Activated CD4-positive, alpha-beta T cell treated with anti-CD3 and anti-CD28 coated beads, Interleukin-2, amount 50 U/mL, for 4 hours (primary cell): ENCODE measurements at regions not wholly inside any gene's neighbourhood (a gene's known extent, or its start where the extent isn't known, plus 50 kb on each side); places are given as distances from the start of the nearest gene placed in this dataset.
"Not testable (repeated sequence)": the region's sequence is repeated elsewhere in the genome, so short reads cannot be mapped to it uniquely, and the experiment has no call there.

ENCODE experiments used
- DNase-seq, 2 experiments: peaks; one replicate each; pipeline ENCODE4 v3.0.0-alpha.2; 2020

DNA sequence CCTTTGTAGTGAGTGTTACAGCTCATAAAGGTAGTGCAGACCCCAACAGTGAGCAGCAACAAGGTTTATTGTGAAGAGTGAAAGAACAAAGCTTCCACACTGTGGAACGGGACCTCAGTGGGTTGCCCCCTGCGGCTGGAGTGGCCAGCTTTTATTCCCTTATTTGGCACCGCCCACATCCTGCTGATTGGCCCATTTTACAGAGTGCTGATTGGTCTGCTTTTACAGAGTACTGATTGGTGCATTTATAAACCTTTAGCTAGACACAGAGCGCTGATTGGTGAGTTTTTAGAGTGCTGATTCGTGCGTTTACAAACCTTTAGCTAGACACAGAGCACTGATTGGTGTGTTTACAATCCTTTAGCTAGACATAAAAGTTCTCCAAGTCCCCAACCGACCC, 763.9 kb upstream of the TMEFF2 start:
- not testable (repeated sequence) for DNase-seq

DNA sequence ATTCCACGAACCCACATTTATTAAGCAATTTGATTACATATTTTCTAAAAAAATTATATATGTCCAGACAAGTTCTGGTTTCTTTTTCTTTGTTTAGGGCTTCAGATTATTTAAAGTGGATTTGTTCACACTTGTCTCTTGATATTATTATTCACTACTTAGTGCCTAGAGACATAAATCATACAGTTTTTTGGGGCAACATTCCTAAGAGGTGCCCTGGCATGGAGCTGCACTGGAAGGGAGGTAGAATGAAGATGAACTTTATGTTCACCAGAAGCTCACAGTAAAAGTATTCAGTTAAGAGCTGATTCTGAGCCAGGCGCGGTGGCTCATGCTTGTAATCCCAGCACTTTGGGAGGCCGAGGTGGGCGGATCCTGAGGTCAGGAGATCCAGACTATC, 762.7 kb upstream of the TMEFF2 start:
- DNase-seq: no peak

DNA sequence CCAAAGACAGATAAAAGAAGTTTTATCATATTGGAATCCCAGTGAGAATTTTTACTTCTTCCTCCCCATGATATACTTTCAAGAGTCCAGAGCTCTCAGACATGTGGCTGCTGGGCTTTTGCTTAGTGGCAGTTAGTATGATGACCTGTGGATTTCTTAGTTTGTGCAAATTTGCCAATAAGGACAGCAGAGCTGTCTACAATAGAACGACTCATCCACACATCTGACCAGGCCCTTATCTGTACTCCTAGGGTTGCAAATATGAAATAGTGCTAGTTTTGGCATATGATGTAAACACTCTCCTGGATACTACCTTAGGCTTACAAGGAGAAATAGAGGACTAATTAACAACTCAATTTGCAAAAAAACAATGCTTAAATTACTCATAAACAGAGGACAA, 758.4 kb upstream of the TMEFF2 start:
- DNase-seq: no peak

DNA sequence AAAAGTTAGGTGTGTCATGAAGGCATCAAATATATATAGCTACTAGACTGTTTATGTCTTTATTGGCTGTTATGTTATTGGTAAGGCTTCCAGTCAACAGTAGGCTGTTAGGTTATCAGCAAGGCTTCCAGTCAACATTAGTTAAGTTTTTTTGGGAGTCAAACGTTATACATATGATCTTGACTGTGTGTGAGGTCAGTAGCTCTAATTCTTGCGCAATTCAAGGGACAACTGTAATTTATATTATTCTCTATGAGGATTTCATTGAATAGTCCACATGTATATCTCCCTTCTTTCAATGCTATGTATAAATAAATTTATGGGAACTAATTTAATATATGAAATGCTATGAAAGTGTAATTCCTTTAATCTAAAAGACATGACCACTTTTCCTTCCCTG, 757.5 kb upstream of the TMEFF2 start:
- no peak for DNase-seq

DNA sequence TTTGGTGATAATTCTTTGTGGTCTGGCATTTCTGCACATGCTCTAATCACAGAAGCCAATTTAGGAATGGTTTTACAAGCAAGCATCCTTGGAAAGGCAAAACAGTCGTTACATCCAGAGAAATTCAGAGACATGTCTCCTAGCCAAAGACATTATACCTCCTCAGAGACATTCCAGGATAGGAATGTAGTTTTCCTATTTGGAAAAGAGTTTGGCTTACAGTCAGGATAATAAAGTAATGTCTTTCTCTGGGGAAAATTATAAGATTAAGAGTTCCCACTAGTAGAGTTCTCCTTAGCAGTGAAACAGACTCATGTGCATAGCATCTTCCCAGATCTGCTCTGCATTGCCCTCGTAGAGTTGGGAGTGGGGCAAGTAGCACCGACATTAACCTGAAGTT, 753.6 kb upstream of the TMEFF2 start:
- no peak for DNase-seq

DNA sequence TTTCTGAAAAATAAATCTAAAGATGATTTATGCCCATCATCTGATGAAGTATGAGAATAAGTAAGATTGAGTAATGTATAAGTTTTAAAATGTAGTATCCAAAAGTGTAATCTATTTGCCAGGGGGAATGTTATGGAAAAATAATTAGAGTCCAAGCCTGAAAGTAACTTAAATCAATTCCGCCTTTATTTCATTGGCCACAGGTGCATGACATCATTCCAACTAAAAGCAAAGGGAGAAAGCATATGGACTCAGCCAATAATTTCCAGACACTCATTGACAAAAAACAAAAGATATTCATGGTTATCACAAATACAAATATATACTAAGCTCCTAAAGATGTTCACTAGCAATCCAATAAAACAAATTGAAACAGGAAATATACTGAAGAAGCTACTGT, 752.6 kb upstream of the TMEFF2 start:
- no peak for DNase-seq

DNA sequence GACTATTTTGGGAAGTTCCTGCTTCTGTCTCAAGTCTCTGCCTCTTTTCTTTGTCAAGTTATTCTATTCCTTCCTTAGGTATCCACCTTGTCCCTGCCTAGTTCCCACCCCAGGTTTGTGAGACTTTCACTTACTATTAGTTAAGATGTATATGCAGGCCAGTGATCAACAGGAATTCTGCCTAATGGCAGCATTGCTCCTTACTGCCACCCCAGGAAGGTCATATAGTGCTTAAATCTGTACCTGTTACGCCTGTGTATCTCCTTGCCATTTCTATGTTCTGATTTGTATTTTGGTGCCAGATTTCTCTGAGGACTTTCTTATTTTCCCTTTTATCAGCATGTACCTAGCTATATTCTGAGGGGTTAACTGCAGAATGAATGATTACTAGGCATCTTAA, 746.0 kb upstream of the TMEFF2 start:
- no peak for DNase-seq

DNA sequence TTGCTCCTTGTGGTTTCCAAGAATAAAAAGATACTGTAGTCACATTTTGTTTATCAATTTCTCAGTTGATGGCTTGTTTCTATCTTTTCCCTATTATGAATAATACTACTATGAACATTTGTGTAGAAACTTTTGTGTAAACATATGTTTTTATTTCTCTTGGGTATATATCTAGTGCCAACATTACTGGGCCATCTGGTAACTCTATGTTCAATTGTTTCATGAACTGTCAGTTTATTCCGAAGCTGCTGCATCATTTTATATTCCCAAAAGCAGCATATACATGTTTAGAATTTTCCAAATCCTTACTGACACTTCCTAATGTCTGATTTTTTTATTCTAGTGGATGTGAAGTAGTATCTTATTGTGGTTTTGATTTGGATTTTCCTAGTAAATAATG, 737.6 kb upstream of the TMEFF2 start:
- no peak for DNase-seq

DNA sequence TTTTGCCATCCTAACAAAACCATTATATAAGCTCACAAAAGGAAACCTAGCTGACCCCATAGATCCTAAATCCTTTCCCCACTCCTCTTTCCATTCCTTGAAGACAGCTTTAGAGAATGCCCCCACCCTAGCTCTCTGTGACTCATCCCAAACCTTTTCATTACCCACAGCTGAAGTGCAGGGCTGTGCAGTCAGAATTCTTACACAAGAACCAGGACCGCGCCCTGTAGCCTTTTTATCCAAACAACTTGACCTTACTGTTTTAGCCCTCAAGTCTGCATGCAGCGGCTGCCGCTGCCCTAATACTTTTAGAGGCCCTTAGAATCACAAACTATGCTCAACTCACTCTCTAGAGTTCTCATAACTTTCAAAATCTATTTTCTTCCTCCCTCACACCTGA, 726.9 kb upstream of the TMEFF2 start:
- DNase-seq: not testable (repeated sequence)

DNA sequence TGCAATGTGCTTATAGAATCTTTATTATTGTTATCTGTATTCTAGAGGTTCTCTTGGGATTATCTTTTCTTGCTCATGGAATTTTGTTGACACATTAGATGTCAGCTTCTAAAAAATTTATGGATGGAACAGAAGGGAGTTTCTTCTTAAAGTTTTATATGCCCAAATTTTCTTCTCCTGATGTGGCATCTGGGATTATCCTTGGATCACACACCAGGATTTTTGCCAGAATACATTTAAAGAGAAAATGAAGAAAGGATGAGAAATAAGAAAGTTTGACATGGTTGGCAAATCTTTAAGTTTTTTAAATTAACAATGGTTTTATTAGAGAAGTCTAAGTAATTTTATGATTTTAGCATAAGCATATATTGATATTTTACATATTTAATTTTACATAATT, 706.7 kb upstream of the TMEFF2 start:
- DNase-seq: no peak

DNA sequence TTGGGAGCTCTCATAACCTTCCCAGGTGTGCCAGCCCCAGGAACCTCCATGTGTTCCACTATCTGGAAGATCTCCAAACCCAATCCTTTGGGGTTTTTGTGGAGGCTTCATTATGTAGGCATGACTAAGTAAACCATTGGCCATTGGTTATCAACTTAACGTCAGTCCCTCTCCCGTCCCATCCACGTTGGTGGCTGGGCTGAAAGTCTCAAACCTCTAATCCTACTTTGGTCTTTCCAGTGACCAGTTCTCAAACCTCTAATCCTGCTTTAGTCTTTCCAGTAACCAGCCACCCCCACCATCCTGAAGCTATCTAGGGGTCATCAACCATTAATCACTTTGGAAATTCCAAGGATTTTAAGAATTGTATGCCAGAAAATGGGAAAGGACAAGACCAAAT, 704.7 kb upstream of the TMEFF2 start:
- no peak for DNase-seq

DNA sequence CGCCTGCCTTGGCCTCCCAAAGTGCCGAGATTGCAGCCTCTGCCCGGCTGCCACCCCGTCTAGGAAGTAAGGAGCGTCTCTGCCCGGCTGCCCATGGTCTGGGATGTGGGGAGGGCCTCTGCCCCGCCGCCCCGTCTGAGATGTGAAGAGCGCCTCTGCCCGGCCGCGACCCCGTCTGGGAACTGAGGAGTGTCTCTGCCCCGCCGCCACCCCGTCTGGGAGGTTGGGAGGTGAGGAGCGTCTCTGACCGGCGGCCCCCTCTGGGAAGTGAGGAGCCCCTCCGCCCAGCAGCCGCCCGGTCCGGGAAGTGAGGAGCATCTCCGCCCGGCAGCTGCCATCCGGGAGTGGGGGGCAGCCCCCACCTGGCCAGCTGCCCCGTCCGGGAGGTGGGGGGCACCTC, 699.2 kb upstream of the TMEFF2 start:
- not testable (repeated sequence) for DNase-seq

DNA sequence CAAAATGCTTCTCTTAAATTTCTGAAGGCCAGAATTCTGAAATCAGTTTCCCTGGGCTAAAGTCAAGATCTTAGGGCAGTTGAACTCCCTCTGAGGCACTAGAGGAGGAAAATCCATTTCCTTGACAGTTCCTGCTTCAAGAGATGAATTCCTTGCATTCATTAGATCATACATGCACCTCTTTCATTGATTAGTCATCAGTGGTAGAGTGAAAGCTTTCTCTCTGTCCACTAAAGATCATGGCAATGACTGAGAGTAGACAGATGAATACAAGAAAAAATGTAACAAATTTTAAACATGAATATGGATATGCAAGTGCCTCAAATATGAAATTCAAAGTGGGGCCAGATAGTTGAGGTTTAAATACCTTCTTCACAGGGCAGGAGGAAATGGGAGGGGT, 693.4 kb upstream of the TMEFF2 start:
- DNase-seq: no peak

DNA sequence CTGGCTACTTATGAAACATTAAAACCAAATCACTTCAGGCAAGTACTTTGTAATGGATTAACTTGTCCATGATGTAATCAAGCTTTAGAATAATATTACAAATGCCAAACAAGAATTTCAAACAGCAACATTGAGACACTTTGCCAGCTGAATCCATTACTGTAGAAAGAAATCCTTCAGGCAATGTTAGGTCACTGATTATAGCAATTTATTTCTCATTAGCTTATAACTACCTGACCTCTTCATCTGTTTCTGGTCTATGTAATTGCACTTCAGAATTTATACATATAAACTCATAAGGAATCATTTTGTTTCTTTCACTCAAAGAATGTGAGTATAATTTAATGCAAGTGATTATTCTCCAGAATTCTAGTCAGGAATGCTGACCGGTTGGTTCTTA, 692.6 kb upstream of the TMEFF2 start:
- DNase-seq: no peak

DNA sequence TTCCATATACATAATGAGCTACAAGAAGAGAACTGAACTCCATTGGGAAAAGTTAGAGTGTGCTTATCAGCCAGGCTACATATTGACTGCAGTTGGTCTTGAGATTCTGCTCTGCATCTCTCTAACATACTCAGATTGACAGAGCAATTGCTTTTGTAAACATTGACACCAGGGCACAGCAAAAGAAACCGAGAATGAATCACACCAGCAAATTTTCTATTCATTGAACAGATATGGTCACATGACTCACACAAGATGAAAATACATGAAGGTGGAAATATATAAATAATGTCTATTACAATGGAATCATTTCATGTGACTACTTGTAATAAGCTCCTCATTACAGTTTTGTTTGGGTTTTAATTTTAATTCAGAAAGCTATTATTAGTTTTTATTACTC, 691.9 kb upstream of the TMEFF2 start:
- no peak for DNase-seq

DNA sequence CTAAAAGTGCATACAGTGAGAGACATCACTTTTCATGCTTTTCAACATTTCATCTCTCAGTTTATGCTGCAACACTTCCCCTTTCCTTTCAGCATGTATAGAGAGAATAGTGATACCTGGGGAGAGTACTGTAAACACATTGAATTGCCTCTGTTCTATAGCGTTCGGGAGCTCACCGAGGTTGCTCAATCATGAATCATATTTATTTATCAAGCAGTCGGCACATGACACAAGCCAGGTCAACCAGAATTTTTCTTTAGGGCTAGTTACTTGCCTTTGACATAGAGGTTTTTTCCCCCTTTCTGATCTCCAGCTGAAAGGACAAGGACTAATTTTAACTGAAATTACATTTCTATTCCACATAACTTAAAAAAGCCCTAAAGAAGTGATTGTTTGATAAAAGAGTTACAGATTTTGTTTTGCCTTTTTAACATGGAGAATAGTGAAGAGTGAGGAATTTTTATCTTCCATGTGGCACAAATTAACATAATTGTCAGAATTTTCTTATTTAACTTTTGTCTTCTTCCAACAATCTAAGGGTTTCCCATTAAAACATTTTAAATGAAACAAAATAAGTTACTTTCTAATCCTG, 690.9 kb upstream of the TMEFF2 start:
- no peak for DNase-seq

DNA sequence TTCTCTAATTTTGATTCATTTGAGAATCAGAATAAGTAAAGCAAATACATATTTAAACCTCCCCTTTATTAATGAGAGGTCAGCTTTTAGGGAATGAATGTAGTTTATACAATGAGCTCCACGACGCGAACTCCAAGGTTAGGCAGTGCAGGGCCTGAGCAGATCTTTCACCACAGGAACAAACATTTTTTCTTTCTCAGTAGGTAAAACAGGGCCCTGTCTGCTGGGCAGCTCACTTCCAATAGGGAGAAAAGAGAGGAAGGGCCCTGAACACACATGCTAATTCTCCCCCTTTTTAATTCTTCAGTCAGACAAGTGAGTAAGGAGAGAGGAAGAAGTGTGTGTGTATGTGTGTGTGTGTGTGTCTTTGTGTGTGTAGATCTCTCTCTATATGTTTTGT, 682.4 kb upstream of the TMEFF2 start:
- DNase-seq: no peak

DNA sequence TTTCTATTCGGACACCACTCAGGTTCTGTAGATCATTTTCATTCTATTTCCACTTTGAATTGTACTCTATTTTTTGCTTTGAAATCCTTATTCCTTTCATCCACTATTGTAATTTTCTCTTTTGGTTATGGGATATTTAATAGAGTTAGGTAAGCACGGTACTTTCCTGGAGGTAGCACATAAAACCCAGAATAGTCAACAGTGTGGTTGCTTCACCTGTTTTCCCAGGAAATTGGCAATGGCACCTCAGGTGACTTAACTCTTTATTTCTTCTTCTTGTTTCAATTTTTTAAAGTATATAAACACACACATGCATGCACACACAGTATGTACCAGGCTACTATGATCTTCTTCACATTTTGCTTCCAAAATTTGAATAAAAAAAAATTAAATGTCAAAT, 682.0 kb upstream of the TMEFF2 start:
- DNase-seq: no peak

DNA sequence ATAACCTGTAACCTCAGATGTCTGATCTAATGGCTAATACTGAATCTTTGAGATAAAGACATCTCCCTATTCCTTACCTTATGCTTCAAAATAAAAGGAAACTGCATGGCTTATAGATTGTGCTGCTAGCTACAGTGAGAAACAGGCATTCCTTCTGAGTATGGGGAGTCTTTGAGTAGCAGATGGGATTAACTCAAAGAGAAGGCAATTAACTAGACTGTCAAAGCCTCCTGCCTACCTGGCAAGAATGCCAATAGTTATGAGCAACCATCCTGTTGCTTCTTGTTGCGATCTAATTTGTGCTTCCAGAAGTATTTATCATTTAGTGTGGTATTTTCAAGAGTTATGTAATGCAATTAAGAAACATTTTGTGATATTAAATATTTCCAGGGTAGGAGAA, 660.0 kb upstream of the TMEFF2 start:
- no peak for DNase-seq

DNA sequence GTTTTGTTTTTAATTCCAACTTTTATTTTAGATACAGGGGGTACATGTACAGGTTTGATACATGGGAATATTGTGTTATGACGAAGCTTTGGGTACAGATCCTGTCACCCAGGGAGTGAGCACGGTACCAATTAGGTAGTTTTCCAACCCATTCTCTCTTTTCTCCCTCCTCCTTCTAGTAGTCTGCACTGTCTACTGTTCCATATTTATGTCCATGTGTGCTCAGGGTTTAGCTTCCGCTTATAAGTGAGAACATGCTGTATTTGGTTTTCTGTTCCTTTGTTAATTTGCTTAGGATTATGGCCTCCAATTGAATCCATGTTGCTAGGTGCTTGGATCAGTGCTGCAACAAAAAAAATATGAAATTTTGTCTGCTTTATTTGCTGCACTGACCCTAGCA, 659.3 kb upstream of the TMEFF2 start:
- DNase-seq: no peak

DNA sequence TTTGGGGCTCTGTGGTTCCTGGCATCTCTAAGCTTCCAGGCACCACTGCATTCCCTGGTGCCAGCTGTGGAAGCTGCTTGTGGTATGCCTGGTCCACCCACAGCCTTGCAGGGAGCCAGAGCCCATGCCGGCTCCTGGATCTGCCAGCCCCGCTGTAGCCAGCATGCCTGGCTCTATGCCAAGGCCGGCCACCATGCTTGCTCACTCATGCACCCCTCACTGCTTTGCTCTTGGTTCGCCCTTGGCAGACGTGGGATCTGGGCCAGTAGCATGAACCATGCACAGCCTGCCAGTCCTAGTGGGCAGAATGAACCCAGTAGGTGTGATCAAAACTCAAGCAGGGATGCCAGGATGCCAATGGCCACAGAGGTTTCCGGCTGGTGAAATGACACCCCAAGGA, 634.2 kb upstream of the TMEFF2 start:
- no peak for DNase-seq

DNA sequence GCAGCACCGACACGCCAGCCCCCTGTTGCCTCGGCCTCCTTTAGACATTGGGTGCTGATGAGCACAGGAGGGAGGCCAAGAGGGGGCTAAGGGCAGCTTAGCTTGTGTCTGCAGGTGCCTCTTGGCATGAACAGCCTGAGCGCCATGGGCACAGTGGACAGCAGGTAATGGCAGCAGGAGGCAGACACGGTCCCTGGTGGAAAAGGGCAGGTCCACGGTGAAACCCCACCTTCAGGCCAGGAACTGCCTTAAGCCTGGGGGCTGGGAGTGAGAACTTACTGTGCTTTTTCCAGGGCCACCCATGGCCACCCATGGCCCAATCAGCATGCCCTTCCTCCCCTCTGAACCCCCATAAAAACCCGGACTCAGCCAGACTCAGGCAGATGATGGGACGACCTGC, 633.4 kb upstream of the TMEFF2 start:
- DNase-seq: no peak

DNA sequence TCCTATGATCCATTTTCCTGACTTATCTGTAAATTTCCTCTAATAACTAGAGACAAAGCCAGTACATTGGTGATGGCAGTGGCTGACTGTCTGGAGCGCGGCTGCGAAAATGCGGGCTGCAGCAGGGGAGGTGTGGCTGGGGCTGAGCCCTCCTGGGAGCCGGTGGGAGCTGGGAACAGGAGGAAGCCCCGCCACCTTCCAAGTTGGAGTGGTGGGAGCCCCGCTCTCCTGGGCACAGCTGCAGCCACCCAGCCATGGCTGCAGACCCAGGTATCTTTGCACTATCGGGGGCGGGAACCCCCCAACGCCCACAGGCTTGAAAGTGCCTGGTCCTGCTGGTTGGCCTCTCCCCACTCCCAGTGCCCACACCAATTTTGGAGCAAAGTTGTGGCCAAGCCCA, 633.0 kb upstream of the TMEFF2 start:
- DNase-seq: no peak

DNA sequence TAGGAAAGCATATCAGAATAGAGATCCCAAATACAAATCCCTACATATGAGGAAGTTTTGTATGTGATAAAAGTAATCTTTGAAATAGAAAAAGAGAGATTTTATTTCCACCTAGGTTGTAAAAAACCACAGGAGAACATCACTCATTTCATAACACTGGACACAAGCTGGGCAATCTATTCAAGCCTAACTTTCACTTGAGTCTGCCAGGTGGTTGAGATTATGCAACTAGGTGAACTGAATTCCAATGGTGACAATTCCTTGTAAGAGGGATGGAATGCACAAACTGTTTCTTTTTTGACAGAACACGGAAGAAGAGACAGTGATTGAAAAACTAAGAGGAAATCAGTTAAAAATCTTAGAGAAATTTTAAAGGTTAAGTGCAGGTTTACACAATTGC, 619.6 kb upstream of the TMEFF2 start:
- no peak for DNase-seq

DNA sequence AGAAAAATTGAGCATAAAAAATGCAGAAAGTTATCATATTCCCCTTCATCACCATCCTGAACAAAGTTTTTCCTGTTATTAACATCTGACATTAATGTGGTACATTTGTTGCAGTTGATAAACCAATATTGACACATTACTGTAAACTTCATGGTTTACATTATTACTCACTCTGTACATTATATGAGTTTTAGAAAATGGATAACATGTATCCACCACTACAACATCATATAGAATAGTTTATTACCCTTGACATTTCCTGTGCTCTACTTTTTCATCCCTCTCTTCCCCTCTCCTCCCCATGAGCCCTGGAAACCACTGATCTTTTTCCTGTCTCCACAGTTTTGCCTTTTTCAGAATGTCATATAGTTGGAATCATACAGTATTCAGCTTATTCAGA, 618.6 kb upstream of the TMEFF2 start:
- DNase-seq: no peak

DNA sequence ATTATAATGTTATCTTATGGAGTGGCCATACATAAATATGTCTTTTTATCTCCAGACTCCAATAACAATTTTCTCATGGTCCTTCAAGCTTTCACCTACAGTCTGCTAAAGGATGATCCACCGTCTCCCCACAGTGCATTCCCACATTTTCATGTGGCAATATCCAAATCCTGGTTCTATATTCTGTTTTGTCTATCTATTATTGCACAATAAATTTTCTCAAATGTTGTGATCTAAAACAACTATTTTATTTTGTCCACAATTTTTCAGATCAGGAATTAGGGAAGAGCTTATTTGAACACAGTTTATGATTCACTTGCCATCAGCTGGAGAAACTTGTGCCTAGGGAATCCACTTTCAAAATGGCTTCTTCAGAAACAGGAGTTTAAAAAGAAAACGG, 614.4 kb upstream of the TMEFF2 start:
- DNase-seq: no peak
